NCI-H82 treated with DMSO at 0.1 percent for 48 hours (cell line): ENCODE measurements at regions not wholly inside any gene's neighbourhood (a gene's known extent, or its start where the extent isn't known, plus 50 kb on each side); places are given as distances from the start of the nearest gene placed in this dataset.

Source experiments
- DNase-seq: peaks from one replicate; lab custom pipeline; 2025; ENCODE audit not compliant: unreplicated experiment; lab: John Stamatoyannopoulos, UW

GRCh38 chr2:18384242-18384641 lies 176.2 kb downstream of the RDH14 start:
- no peak for DNase-seq

DNA sequence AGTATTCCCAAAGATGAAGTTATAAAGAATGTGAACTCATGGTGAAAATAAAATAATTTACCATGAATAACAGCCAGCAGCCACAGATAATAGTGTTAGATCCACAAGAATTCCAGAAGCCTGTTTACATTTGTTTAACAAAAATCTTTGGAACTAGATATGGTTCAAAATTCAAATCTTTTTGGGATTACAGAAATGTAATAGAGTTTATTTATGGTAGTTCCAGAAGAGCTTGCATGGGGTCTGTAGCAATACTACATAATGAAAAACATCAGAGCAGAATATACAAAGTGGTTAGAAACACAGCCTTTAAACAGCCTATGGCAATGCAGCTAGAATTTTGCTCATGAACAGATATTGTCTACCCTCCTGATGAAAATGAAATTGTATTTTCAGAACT lies 179.1 kb downstream of the RDH14 start:
- DNase-seq, result no peak

- DNase-seq, result no peak
Observed at GRCh38 chr2:18380321-18380720, 180.1 kb downstream of the RDH14 start.

GRCh38 chr2:18379870-18380269 lies 180.6 kb downstream of the RDH14 start:
- DNase-seq, result no peak

DNA sequence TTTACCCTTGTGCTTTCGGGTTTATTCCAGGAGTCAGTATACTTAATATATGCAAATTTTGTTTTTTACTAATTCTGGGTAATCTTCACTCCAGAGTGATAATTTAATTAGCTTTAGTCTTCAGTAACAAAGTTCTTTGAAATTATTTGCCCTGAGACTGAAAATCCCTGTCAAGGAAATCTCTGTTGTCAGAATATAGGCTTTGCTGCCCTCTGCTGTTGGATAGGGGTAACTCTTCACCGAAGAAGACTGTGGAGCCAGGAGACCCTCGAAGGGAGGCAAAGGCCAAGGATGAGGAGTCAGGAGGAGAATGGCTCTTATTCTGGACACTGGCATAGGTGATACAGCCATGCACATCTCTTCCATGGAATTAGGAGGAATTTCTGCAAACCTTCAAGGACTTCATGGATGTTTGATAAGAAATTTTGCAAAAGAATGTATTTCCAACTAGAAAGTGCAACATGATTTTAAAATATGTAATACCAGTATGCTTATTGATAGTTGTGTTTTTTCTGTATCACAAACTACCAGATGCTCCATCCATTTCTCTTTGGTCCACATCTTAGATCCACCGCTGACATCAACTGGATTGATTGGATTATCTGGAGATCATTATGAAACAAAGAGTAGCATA lies 182.3 kb downstream of the RDH14 start:
- peak; percentile 29 for DNase-seq

GRCh38 chr2:18376936-18377335 lies 183.5 kb downstream of the RDH14 start:
- no peak for DNase-seq

- DNase-seq, result no peak
Observed at GRCh38 chr2:18373664-18374063, 186.8 kb downstream of the RDH14 start.

DNA sequence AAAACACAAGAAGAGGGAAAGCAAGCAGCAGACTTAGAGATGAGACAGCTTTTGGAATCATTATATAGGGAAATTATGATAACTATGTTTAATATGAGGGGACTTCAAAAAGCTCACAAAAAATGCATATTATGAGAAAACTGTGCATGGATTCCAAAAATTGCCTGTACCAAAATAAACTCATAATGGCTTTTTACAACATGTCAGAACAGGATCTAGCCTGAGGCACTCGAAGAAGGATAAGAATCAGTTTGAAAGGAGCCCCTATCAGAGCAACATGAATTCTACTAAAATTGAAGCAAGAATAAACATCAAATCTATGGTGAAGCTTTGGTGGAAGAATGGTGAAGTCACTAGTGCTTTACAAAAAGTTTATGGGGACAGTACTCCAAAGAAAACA lies 187.4 kb downstream of the RDH14 start:
- DNase-seq, result no peak

- no peak for DNase-seq
Observed at GRCh38 chr2:18372641-18373040, 187.8 kb downstream of the RDH14 start.

DNA sequence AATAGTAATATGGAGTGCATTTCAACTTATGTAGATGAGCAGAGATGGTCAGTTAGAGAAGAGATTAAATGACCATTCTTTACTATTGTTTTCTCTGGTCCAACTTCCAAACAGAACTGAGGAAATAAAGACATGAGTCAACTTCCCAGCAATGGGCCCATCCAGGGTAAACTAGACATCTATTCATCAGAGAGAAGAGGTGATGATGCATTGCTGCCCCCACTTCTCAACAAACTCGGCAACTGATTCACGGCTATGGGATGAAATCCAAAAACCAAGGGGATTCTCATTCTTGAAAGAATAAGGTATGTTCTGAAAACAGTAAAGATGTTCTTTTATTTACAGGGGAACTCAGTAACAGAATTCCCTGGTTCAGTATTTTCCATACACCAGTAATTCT lies 190.7 kb downstream of the RDH14 start:
- no peak for DNase-seq

DNA sequence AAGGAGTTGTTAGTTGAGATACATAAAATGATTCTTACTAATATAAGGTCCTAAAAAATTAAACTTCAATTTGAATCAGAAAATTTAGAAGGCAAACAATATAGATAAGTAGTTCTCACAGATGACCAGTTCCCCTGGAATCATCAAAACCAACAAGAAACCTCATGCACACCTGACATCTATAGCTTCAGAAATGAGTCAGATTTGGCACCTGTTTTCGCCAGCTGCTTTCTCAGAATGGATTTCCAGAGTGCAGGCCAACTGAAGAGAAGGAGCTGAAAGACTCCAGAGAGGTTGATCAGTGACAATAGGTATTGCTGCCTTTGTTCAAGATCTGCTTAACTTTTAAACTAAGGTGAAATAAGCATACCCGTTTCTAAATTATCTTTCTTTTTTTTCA lies 192.4 kb downstream of the RDH14 start:
- DNase-seq, result no peak

DNA sequence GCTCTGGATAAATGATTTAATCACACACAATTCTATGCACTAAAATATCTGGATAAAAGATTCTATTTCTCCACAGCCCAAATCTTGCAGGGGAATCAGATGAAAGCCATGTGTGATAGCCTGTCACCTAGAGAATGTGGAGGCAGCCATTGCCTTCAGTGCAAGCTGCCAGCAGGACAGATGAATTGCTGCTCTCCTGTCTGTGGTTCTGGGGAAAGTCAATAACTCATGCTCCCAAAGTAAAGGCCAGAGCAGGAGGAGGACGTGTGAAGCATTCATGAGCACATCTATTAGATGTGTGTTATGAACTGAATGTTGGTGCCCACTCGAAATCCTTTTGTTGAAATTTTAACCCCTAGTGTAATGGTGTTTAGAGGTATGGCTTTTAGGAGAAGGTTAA lies 195.1 kb downstream of the RDH14 start:
- DNase-seq, result no peak

GRCh38 chr2:18363348-18363747 lies 197.1 kb downstream of the RDH14 start:
- no peak for DNase-seq

- DNase-seq, result no peak
Observed at GRCh38 chr2:18362696-18363095, 197.8 kb downstream of the RDH14 start.

- no peak for DNase-seq
Observed at GRCh38 chr2:18357537-18357936, 202.9 kb downstream of the RDH14 start.

GRCh38 chr2:18356676-18357075 lies 203.8 kb downstream of the RDH14 start:
- no peak for DNase-seq

DNA sequence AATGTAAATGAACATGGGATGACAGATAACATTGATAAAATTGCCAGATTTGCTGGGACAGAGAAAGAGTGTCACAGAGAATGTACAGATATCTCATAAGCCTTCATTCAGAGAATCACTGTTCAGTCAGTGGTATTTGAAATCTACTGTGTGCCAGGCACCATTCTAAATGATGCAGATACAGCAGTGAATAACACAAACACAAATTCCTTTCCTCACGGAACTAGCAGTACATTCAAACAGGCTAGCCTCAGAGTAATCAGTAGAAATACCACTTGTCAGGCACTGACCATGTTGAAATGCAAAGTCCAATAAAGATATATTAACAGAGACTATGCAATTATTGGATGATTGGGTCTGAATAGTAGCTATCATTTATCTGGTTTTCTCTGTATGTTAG lies 211.0 kb downstream of the RDH14 start:
- no peak for DNase-seq

GRCh38 chr2:18346874-18347273 lies 213.6 kb downstream of the RDH14 start:
- DNase-seq, result no peak

DNA sequence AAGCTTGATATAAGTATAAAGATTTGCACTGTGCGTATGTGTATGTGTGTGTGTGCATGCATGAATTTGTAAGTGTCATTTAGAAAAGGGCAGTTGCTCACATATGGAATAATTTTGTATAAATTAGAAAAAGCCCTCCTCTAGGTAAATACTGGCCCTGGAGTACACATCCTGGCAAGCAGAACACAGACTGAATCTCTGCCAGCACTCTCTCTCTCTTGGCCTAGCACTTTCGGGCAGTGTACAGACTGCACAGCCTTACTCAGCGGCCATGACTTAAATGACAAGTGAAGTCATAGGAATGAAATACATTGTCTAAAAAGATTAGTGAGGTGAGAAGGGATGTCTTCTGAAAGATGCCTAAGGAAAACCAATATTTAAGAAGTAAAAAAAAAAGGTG lies 214.1 kb downstream of the RDH14 start:
- DNase-seq, result no peak

GRCh38 chr2:18345848-18346247 lies 214.6 kb downstream of the RDH14 start:
- DNase-seq, result no peak

GRCh38 chr2:18342901-18343300 lies 217.6 kb downstream of the RDH14 start:
- no peak for DNase-seq

- no peak for DNase-seq
Observed at GRCh38 chr2:18339326-18339725, 221.1 kb downstream of the RDH14 start.

GRCh38 chr2:18336975-18337374 lies 223.5 kb downstream of the RDH14 start:
- DNase-seq, result no peak

- no peak for DNase-seq
Observed at GRCh38 chr2:18332477-18332876, 228.0 kb downstream of the RDH14 start.
